Loucy (cell line): ENCODE measurements at regions not wholly inside any gene's neighbourhood (a gene's known extent, or its start where the extent isn't known, plus 50 kb on each side); places are given as distances from the start of the nearest gene placed in this dataset.

Experiments
- EZH2phosphoT487 ChIP-seq: fragments of 200-600 bp; IDR thresholded peaks from 2 replicates; pipeline ENCODE4 v1.6.1; 2018; ENCODE audit warnings: antibody characterized with exemption, mild to moderate bottlenecking, moderate library complexity, borderline replicate concordance
- TF ChIP-seq, protein P1 (sequence below): fragments of 200-600 bp; sonication (generic); conservative IDR thresholded peaks from 2 replicates; pipeline ENCODE4 v1.5.1; 2014; ENCODE audit warnings: mild to moderate bottlenecking, antibody characterized with exemption, low read length

DNA sequence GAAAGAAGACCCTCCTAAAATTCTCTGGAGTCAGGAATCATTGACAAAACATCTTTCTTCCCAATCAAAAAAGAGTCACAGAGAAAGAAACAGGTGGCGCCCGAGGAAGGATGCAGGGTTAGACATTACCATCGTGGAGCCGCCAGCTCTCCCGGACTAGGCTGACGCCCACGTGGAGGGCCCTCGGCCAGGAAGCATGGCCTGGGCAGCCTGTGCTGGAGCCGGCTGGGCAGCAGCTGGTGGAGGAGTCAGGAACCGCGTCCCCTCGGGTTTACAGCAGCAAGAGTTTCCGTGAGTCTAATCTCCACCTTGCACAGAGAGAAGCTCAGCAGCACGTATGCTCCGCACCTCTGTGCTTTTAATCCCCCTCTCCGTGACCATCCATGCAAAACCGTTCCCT is 533.7 kb upstream of the ATP11B start:
- TF ChIP-seq, protein P1, sequence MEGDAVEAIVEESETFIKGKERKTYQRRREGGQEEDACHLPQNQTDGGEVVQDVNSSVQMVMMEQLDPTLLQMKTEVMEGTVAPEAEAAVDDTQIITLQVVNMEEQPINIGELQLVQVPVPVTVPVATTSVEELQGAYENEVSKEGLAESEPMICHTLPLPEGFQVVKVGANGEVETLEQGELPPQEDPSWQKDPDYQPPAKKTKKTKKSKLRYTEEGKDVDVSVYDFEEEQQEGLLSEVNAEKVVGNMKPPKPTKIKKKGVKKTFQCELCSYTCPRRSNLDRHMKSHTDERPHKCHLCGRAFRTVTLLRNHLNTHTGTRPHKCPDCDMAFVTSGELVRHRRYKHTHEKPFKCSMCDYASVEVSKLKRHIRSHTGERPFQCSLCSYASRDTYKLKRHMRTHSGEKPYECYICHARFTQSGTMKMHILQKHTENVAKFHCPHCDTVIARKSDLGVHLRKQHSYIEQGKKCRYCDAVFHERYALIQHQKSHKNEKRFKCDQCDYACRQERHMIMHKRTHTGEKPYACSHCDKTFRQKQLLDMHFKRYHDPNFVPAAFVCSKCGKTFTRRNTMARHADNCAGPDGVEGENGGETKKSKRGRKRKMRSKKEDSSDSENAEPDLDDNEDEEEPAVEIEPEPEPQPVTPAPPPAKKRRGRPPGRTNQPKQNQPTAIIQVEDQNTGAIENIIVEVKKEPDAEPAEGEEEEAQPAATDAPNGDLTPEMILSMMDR = no peak
- TF ChIP-seq EZH2phosphoT487 = no peak
